ENCODE measurements at regions not wholly inside any gene's neighbourhood (a gene's known extent, or its start where the extent isn't known, plus 50 kb on each side); places are given as distances from the start of the nearest gene placed in this dataset.

- no peak for TF ChIP-seq CTCF (IDR thresholded peaks at IDR 0.05)
- TF ChIP-seq POLR2A (IDR thresholded peaks at IDR 0.05) = no peak
- TF ChIP-seq POLR2AphosphoS5 (IDR thresholded peaks at IDR 0.05) = no peak
Measured at GRCh38 chr13:54301085-54301484, 1272.5 kb downstream of the OLFM4 start.

Data from stomach (tissue), 4 donors.